MM.1S (cell line): ENCODE measurements at regions not wholly inside any gene's neighbourhood (a gene's known extent, or its start where the extent isn't known, plus 50 kb on each side); places are given as distances from the start of the nearest gene placed in this dataset.

ENCODE experiments used
- CTCF ChIP-seq: fragments of 300-600 bp; sonication (generic); IDR thresholded peaks from 2 replicates; pipeline ENCODE4 v1.5.1; 2016; ENCODE audit warnings: antibody characterized with exemption, low read length, mixed read lengths
- EZH2phosphoT487 ChIP-seq: fragments of 300-600 bp; sonication (generic); IDR thresholded peaks from 2 replicates; pipeline ENCODE4 v1.6.1; 2018; ENCODE audit warnings: antibody characterized with exemption, low read length

GRCh38 chr2:19247186-19247585, 111.2 kb downstream of the OSR1 start:
- TF ChIP-seq CTCF (no peak), EZH2phosphoT487 (no peak)
